ENCODE measurements at regions not wholly inside any gene's neighbourhood (a gene's known extent, or its start where the extent isn't known, plus 50 kb on each side); places are given as distances from the start of the nearest gene placed in this dataset.

GRCh38 chr12:98410356-98410755 is 105.0 kb upstream of the TMPO start:
- TF ChIP-seq CTCF (IDR thresholded peaks at IDR 0.05 in 2 of 3, conservative IDR thresholded peaks at IDR 0.05 in 1 of 3; ENCODE audit: control insufficient read depth in 2 of 3, extremely low read depth in 1 of 3, insufficient read depth in 1 of 3, low read depth in 3 of 3, low read length in 3 of 3) (no peak), POLR2A (IDR thresholded peaks at IDR 0.05; ENCODE audit: low read depth, low read length) (no peak), JUND (IDR thresholded peaks at IDR 0.05; ENCODE audit: low read depth, low read length) (no peak), RFX5 (IDR thresholded peaks at IDR 0.05; ENCODE audit: low read depth, low read length) (no peak), POLR2AphosphoS5 (IDR thresholded peaks at IDR 0.05; ENCODE audit: low read length) (no peak), TCF7 (IDR thresholded peaks at IDR 0.05; ENCODE audit: borderline replicate concordance) (no peak), SPI1 (IDR thresholded peaks at IDR 0.05; ENCODE audit: borderline replicate concordance, insufficient read depth, low read depth, low read length) (no peak), GABPA (IDR thresholded peaks at IDR 0.05; ENCODE audit: low read depth) (no peak), PBX3 (IDR thresholded peaks at IDR 0.05; ENCODE audit: insufficient replicate concordance, low read depth, low read length) (no peak), NFYB (IDR thresholded peaks at IDR 0.05; ENCODE audit: insufficient read depth, low read depth, low read length) (no peak)
- TF ChIP-seq, protein P1, sequence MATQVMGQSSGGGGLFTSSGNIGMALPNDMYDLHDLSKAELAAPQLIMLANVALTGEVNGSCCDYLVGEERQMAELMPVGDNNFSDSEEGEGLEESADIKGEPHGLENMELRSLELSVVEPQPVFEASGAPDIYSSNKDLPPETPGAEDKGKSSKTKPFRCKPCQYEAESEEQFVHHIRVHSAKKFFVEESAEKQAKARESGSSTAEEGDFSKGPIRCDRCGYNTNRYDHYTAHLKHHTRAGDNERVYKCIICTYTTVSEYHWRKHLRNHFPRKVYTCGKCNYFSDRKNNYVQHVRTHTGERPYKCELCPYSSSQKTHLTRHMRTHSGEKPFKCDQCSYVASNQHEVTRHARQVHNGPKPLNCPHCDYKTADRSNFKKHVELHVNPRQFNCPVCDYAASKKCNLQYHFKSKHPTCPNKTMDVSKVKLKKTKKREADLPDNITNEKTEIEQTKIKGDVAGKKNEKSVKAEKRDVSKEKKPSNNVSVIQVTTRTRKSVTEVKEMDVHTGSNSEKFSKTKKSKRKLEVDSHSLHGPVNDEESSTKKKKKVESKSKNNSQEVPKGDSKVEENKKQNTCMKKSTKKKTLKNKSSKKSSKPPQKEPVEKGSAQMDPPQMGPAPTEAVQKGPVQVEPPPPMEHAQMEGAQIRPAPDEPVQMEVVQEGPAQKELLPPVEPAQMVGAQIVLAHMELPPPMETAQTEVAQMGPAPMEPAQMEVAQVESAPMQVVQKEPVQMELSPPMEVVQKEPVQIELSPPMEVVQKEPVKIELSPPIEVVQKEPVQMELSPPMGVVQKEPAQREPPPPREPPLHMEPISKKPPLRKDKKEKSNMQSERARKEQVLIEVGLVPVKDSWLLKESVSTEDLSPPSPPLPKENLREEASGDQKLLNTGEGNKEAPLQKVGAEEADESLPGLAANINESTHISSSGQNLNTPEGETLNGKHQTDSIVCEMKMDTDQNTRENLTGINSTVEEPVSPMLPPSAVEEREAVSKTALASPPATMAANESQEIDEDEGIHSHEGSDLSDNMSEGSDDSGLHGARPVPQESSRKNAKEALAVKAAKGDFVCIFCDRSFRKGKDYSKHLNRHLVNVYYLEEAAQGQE (IDR thresholded peaks at IDR 0.05; ENCODE audit: low read depth, low read length), result no peak
